Adrenal gland (tissue), 5 donors: ENCODE measurements at regions not wholly inside any gene's neighbourhood (a gene's known extent, or its start where the extent isn't known, plus 50 kb on each side); places are given as distances from the start of the nearest gene placed in this dataset.

Source experiments
- POLR2A ChIP-seq, 2 donors: fragments of 450-650 bp; IDR thresholded peaks; one replicate each; pipeline ENCODE4 v1.6.1; 2017; ENCODE audit warnings: antibody characterized with exemption in 2 of 2, mild to moderate bottlenecking in 2 of 2, moderate library complexity in 1 of 2
- TF ChIP-seq, protein P1 (sequence below), 6 experiments: fragments of 450-650 bp in 4 of 6; fragments of 200-600 bp in 2 of 6; sonication (generic) in 1 of 6; IDR thresholded peaks; 1 replicate in 5 of 6; 2 replicates in 1 of 6; pipeline versions ENCODE4 v1.5.1 to v1.8.0; 2016 to 2021; ENCODE audit warnings: antibody characterized with exemption in 6 of 6, mild to moderate bottlenecking in 2 of 6, moderate library complexity in 1 of 6
- donor health status: DM: no; HTN: no; CAD: no.

- TF ChIP-seq, protein P1, sequence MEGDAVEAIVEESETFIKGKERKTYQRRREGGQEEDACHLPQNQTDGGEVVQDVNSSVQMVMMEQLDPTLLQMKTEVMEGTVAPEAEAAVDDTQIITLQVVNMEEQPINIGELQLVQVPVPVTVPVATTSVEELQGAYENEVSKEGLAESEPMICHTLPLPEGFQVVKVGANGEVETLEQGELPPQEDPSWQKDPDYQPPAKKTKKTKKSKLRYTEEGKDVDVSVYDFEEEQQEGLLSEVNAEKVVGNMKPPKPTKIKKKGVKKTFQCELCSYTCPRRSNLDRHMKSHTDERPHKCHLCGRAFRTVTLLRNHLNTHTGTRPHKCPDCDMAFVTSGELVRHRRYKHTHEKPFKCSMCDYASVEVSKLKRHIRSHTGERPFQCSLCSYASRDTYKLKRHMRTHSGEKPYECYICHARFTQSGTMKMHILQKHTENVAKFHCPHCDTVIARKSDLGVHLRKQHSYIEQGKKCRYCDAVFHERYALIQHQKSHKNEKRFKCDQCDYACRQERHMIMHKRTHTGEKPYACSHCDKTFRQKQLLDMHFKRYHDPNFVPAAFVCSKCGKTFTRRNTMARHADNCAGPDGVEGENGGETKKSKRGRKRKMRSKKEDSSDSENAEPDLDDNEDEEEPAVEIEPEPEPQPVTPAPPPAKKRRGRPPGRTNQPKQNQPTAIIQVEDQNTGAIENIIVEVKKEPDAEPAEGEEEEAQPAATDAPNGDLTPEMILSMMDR (IDR thresholded peaks at IDR 0.05): no peak
- no peak for TF ChIP-seq POLR2A (IDR thresholded peaks at IDR 0.05)
Measured at GRCh38 chr12:45559537-45559936, 170.0 kb upstream of the ARID2 start.
